Right atrium auricular region (tissue), 2 donors: ENCODE measurements at regions not wholly inside any gene's neighbourhood (a gene's known extent, or its start where the extent isn't known, plus 50 kb on each side); places are given as distances from the start of the nearest gene placed in this dataset.

Source experiments
- DNase-seq: peaks from one replicate; pipeline ENCODE4 v3.0.0-alpha.2; 2019; ENCODE audit warnings: low spot score
- H3K27ac ChIP-seq, 2 donors: fragments of 200-600 bp; sonication (generic); 1 replicate in 1 of 2; 2 replicates in 1 of 2; pipeline ENCODE4 v1.5.1; 2016 to 2019
- H3K27me3 ChIP-seq, 2 donors: fragments of 200-600 bp; sonication (generic); one replicate each; pipeline versions ENCODE4 v1.5.1 to v1.6.0; 2017 to 2019
- H3K36me3 ChIP-seq: fragments of 200-600 bp; sonication (generic); one replicate; pipeline ENCODE4 v1.5.1; 2016
- H3K4me1 ChIP-seq, 2 donors: fragments of 200-600 bp; sonication (generic); one replicate each; pipeline versions ENCODE4 v1.5.1 to v1.6.0; 2017 to 2019
- H3K4me3 ChIP-seq, 2 donors: fragments of 200-600 bp; sonication (generic); 1 replicate in 1 of 2; 2 replicates in 1 of 2; pipeline ENCODE4 v1.5.1; 2017 to 2019; ENCODE audit warnings: mild to moderate bottlenecking in 1 of 2, moderate library complexity in 1 of 2
- H3K9me3 ChIP-seq, 2 donors: fragments of 200-600 bp; sonication (generic); one replicate each; pipeline ENCODE4 v1.5.1; 2019
- TF ChIP-seq, protein P1 (sequence below), 2 donors: fragments of 200-600 bp; sonication (generic); IDR thresholded peaks; one replicate each; pipeline ENCODE4 v1.5.1; 2019; ENCODE audit warnings: antibody characterized with exemption in 2 of 2

GRCh38 chrX:113001836-113002235 lies 161.2 kb upstream of the AMOT start:
- Histone ChIP-seq H3K9me3 (no peaks in the 10 kb centered on the region), H3K4me1 (no peaks in the 10 kb centered on the region), H3K27ac (no peak overlapping the region), H3K36me3 (no peaks in the 10 kb centered on the region), H3K27me3 (no peaks in the 10 kb centered on the region), H3K4me3 (no peak overlapping the region)
- TF ChIP-seq, protein P1, sequence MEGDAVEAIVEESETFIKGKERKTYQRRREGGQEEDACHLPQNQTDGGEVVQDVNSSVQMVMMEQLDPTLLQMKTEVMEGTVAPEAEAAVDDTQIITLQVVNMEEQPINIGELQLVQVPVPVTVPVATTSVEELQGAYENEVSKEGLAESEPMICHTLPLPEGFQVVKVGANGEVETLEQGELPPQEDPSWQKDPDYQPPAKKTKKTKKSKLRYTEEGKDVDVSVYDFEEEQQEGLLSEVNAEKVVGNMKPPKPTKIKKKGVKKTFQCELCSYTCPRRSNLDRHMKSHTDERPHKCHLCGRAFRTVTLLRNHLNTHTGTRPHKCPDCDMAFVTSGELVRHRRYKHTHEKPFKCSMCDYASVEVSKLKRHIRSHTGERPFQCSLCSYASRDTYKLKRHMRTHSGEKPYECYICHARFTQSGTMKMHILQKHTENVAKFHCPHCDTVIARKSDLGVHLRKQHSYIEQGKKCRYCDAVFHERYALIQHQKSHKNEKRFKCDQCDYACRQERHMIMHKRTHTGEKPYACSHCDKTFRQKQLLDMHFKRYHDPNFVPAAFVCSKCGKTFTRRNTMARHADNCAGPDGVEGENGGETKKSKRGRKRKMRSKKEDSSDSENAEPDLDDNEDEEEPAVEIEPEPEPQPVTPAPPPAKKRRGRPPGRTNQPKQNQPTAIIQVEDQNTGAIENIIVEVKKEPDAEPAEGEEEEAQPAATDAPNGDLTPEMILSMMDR (IDR thresholded peaks at IDR 0.05), result no peak
- no peak for DNase-seq

DNA sequence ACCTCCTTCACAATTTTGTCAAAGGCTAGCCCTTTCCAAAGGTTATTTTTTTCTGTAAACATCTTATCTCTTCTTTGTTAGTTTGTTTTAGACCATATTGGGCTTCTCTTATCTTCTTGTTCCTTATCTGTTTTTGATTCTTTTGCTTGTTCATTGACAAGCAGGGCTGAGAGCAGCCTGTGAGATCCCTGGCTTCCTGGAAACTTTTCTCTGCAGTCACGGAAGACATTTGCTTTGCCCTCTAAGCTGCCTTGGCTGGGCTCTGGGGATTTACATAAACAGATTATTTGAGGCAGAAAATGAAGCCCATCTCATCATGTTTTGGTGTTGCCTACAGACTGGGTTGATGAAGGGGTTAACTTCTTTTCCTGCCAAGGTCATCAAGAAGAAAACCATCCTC lies 157.4 kb upstream of the AMOT start:
- no peak overlapping the region for H3K4me3 ChIP-seq
- no peaks in the 10 kb centered on the region for H3K36me3 ChIP-seq
- no peak for DNase-seq
- H3K4me1 ChIP-seq, result no peaks in the 10 kb centered on the region
- no peak overlapping the region for H3K27ac ChIP-seq
- TF ChIP-seq, protein P1 (IDR thresholded peaks at IDR 0.05), result no peak
- no peaks in the 10 kb centered on the region for H3K9me3 ChIP-seq
- H3K27me3 ChIP-seq, result no peaks in the 10 kb centered on the region

DNA sequence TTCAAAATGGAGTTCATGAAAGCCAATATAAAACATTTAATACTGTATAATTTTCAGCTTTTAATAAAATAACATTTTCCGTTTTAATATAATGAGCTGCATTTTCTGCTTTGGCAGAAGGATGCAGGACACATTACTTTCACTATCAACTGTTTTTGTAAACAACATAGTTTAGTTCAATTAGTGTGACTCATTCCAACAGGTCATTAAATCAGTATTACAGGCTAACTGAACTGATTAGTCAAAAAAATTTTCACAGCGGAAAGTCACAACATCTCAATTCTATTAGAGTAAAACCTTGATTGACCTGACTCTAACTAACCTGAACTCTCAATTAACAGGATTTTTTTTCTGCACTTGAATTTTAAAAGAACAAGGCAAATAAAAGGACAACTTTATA lies 151.2 kb upstream of the AMOT start:
- Histone ChIP-seq H3K9me3 (no peaks in the 10 kb centered on the region), H3K36me3 (no peaks in the 10 kb centered on the region), H3K27me3 (no peaks in the 10 kb centered on the region), H3K27ac (no peak overlapping the region), H3K4me3 (no peak overlapping the region), H3K4me1 (no peaks in the 10 kb centered on the region)
- TF ChIP-seq, protein P1 (IDR thresholded peaks at IDR 0.05), result no peak
- DNase-seq, result no peak

GRCh38 chrX:112979879-112980278 lies 139.2 kb upstream of the AMOT start:
- no peaks in the 10 kb centered on the region for H3K36me3 ChIP-seq
- H3K4me1 ChIP-seq, result no peaks in the 10 kb centered on the region
- H3K27me3 ChIP-seq, result no peaks in the 10 kb centered on the region
- no peak for DNase-seq
- H3K9me3 ChIP-seq, result no peaks in the 10 kb centered on the region
- H3K4me3 ChIP-seq, result no peak overlapping the region
- TF ChIP-seq, protein P1 (IDR thresholded peaks at IDR 0.05), result no peak
- H3K27ac ChIP-seq, result no peak overlapping the region

- no peak overlapping the region for H3K27ac ChIP-seq
- H3K9me3 ChIP-seq, result no peaks in the 10 kb centered on the region
- H3K27me3 ChIP-seq, result no peaks in the 10 kb centered on the region
- no peaks in the 10 kb centered on the region for H3K36me3 ChIP-seq
- TF ChIP-seq, protein P1 (IDR thresholded peaks at IDR 0.05), result no peak
- no peak for DNase-seq
- no peaks in the 10 kb centered on the region for H3K4me1 ChIP-seq
- no peak overlapping the region for H3K4me3 ChIP-seq
Measured at GRCh38 chrX:112968351-112969133, 127.9 kb upstream of the AMOT start.

- TF ChIP-seq, protein P1 (IDR thresholded peaks at IDR 0.05), result no peak
- no peaks in the 10 kb centered on the region for H3K27me3 ChIP-seq
- H3K4me1 ChIP-seq, result no peaks in the 10 kb centered on the region
Measured at GRCh38 chrX:112967903-112968302, 127.3 kb upstream of the AMOT start.

More at GRCh38 chrX:112967903-112968302, 127.3 kb upstream of the AMOT start:
- H3K36me3 ChIP-seq, result no peaks in the 10 kb centered on the region
- H3K27ac ChIP-seq, result no peak overlapping the region
- no peaks in the 10 kb centered on the region for H3K9me3 ChIP-seq
- H3K4me3 ChIP-seq, result no peak overlapping the region
- no peak for DNase-seq
